PC-9 (cell line): ENCODE measurements at regions not wholly inside any gene's neighbourhood (a gene's known extent, or its start where the extent isn't known, plus 50 kb on each side); places are given as distances from the start of the nearest gene placed in this dataset.

ENCODE experiments used
- CTCF ChIP-seq: fragments of 200-600 bp; sonication (generic); conservative IDR thresholded peaks from 2 replicates; pipeline ENCODE4 v1.6.1; 2017; ENCODE audit warnings: mixed run types, antibody characterized with exemption, mild to moderate bottlenecking, moderate library complexity
- EZH2 ChIP-seq: fragments of 200-600 bp; sonication (generic); IDR thresholded peaks from 2 replicates; pipeline ENCODE4 v1.8.0; 2017; ENCODE audit warnings: antibody characterized with exemption, low read depth

- TF ChIP-seq CTCF (no peak), EZH2 (no peak)
These were observed 1005.2 kb downstream of the CCSER2 start for GRCh38 chr10:85333594-85333993.
